ENCODE measurements at regions not wholly inside any gene's neighbourhood (a gene's known extent, or its start where the extent isn't known, plus 50 kb on each side); places are given as distances from the start of the nearest gene placed in this dataset.

DNA sequence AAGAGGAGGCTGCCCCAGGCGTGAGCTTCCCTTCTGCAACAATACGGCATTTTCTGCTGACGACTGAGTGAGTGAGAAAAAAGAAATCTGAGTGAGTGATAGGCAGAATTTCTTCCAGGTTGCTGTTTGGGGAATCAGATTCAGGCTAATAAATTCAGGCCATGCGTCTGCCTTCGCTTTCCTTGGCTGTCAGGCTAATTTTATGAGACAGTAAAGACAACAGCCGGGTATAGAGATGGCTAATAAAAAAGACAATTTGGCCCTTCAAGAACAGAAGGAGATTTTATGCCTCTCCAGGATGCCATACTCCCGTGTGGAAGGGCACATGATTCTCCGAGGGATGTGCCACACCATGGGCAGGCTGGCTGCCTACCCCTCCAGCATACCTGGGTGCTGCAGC is 145.9 kb upstream of the UBL3 start:
- DNase-seq = no peak

- DNase-seq = no peak
Measured at GRCh38 chr13:29994911-29995595, 144.6 kb upstream of the UBL3 start.

DNA sequence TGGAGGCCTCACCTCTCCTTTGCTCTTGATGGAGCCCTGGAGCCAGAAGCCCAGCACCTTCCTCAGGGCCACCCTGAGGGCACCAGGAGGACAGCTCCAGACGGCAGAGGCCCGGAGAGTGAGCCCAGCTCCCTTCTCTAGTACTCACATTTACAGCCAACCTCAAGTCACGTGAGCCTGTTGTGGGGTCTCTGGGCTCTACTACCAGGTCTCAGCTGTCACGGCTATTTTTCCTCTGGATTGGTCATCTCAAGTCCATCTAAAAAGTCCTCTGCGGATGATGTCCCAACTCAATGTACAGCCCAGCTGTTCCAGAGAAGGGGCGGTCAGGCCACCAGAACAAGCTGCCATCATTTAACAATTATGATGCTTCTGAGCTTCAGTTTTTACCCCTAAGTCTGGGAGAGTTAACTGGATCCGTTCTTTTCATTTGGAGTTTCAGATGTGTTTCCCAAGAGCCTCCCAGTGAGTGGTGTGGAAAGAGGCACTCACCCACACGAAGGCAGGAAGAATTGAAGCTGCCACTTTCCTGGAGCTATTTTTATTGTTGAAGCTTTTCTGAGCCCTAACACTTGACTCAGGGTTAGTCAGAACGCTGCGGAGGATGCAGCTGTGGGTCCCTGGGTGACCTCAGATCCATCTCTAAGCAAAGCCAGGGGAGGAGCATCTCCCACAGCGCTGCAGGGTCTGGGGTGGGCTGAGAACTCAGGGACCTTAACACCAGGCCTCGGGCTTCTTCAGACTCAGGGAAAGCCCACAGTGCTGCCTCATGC is 143.5 kb upstream of the UBL3 start:
- no peak for DNase-seq

GRCh38 chr13:29993196-29993595 is 142.8 kb upstream of the UBL3 start:
- no peak for DNase-seq

- DNase-seq = no peak
Measured at GRCh38 chr13:29991343-29991742, 140.9 kb upstream of the UBL3 start.

GRCh38 chr13:29987340-29987739 is 136.9 kb upstream of the UBL3 start:
- no peak for DNase-seq

GRCh38 chr13:29980339-29980738 is 129.9 kb upstream of the UBL3 start:
- no peak for DNase-seq

- no peak for DNase-seq
Measured at GRCh38 chr13:29978211-29978610, 127.8 kb upstream of the UBL3 start.

GRCh38 chr13:29977476-29978120 is 127.2 kb upstream of the UBL3 start:
- DNase-seq = no peak

GRCh38 chr13:29976535-29976934 is 126.1 kb upstream of the UBL3 start:
- DNase-seq = no peak

GRCh38 chr13:29975283-29975682 is 124.9 kb upstream of the UBL3 start:
- no peak for DNase-seq

GRCh38 chr13:29969286-29969685 is 118.9 kb upstream of the UBL3 start:
- no peak for DNase-seq

DNA sequence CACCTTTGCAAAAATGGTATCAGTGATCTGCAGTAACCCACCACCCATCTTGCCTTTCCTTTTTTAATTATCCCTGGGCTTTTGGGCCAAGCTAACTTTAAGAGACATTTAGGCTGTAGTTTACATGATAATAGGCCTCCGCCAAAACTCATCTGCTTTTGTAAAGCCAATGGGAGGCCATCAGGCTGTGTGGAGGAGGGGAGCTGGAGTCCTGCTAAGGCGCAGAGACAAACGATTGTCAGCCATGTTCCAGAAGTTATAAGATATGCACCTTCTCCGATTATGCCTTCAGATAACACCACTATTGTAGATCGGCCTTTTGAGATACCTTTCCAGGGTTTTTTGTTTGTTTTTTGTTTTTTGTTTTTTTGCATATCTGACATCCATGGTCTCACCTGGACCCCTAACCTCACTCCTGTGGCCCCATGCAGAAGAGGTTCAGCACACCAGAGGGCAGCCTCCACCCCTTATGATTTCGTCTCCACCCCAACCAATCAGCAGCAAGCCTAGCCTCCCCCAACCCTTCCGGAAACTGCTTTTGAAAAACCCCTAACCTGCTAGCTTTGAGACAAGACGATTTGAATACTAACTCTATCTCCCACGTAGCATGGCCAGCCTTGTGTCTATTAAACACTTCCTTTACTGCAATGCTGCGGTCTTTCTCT is 113.9 kb upstream of the UBL3 start:
- no peak for DNase-seq

DNA sequence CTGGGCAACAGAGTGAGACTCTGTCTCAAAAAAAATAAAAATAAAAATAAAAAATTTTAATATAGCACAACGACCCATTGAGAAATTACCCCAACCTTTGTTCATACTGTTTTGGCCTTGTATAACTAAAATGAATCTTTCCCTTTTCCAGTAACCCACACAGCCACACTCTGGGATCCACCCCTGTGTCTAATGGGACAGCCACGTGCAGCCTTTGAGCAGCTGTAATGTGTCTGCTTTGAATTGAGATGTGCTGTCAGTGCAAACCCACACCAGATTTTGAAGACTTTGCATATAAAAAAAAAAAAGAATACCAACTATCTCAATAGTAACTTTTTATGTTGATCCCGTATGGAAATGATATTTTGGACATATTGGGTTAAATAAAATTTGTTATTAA is 112.7 kb upstream of the UBL3 start:
- no peak for DNase-seq

DNA sequence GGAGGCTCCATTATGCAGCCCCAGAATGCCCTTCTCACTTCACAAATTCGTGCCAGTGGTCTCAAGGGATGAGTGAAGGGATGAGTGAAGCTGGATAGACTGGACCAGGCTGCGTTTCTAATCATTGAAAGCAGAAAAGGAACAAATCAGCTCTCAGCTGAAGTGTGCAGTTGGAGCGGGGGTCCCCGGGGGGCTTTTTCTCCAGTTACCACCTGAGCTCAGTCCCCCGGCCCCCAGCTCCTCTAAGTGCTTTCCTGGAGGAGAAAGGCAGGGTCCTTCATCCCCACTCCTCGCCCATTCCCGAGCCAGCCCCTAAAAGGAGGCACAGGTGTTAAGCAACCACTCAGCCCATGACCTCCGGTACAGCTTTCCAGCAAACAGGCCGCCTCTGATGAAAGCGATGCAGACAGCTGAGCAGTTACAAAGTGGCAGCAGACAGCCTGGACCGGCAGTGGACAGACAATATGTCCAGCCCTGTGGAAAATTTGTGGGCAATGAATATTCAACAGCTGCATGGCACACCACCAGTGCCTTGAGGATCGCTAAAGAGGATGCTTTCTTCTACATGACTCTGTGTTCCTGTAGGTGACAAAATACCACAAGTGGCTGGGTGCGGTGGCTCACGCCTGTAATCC is 110.7 kb upstream of the UBL3 start:
- no peak for DNase-seq

DNA sequence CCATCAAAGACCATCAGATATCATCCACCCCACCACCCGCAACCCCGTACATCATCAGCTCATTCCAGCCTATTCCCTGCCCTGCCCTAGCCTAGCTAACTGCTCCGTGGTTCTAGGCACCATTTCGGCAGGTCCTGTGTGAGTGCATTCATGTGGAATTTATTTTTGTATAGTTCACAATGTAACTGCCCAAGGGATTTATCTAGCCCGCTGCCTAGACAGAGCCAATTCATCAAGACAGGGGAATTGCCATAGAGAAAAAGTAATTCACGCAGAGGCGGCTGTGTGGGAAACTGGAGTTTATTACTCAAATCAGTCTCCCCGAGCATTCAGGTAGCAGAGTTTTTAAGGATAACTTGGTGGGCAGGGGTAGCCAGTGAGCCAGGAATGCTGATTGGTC is 109.2 kb upstream of the UBL3 start:
- no peak for DNase-seq

DNA sequence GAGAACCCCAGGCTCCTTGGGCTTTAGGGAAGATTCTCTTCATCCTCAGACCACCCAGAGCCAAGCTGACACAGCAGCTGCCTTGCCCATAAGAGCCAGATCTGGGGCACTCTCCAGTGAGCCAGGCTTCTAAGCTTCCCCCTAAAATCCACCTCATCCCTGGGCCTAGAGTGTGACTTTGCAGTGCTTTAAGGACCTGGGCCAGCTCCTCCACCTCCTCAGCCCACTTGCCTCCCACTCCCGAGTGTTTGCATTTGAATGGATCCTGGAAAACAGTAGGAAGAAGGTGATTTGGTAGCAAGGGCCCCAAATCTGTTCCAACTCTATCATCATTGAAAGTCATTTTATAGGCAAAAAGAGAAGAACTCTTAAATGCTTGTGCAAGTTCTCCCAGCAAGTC is 108.7 kb upstream of the UBL3 start:
- no peak for DNase-seq

DNA sequence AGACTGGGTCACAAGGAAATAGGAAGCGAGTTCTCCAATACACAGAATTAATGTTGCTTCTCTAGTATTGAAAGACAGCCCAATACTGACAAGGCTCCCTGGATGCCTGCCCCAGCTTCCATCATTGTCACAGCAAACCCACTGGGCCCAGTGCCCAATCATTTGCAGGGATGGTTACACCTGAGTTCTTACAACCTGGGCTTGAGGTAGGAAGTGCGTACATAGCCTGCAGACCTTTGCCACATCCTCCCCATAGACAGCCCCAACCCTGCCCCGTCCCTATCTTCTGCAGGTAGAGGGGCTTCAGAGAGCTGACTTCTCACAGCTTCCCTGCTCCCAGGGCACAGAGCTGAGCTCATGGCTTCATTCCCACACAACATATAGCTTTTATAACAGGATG is 108.1 kb upstream of the UBL3 start:
- no peak for DNase-seq

DNA sequence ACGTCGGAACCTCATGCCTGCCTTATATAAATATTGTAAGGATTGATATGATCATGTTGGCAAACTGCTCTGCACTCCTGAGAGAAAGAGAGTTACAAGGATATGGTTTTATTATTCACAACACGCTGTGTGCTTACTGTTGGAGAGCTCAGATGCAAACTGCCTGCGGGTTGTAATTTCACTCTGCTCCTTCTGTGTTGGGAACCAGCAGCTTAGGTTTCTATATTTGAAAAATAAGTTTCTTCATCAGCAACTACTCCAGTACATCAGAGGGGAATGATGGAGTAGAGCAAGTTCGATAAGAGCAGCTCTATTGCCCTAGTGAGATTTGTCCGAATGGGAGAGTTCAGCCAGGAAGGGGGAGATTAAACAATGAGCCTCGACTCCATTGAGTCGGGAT is 106.9 kb upstream of the UBL3 start:
- no peak for DNase-seq

- no peak for DNase-seq
Measured at GRCh38 chr13:29956853-29957252, 106.4 kb upstream of the UBL3 start.

GRCh38 chr13:29955137-29955650 is 104.8 kb upstream of the UBL3 start:
- no peak for DNase-seq
